LNCaP clone FGC (cell line): ENCODE measurements at regions not wholly inside any gene's neighbourhood (a gene's known extent, or its start where the extent isn't known, plus 50 kb on each side); places are given as distances from the start of the nearest gene placed in this dataset.
"Not testable (repeated sequence)": the region's sequence is repeated elsewhere in the genome, so short reads cannot be mapped to it uniquely, and the experiment has no call there.

ENCODE experiments used
- DNase-seq: peaks from one replicate; pipeline ENCODE4 v3.0.0-alpha.2; 2011; ENCODE audit warnings: low read depth
- H3K4me3 ChIP-seq: 2 replicates; pipeline ENCODE4 v1.5.1; 2011; ENCODE audit warnings: mild to moderate bottlenecking, low read depth, low read length, control low read depth
- TF ChIP-seq, protein P1 (sequence below): IDR thresholded peaks from 2 replicates; pipeline ENCODE4 v1.5.1; 2012; ENCODE audit warnings: mild to moderate bottlenecking; ENCODE audit not compliant: control insufficient read depth, insufficient read depth; ENCODE audit errors: extremely low read depth

- DNase-seq = no peak
- no peak overlapping the region for H3K4me3 ChIP-seq
- TF ChIP-seq, protein P1, sequence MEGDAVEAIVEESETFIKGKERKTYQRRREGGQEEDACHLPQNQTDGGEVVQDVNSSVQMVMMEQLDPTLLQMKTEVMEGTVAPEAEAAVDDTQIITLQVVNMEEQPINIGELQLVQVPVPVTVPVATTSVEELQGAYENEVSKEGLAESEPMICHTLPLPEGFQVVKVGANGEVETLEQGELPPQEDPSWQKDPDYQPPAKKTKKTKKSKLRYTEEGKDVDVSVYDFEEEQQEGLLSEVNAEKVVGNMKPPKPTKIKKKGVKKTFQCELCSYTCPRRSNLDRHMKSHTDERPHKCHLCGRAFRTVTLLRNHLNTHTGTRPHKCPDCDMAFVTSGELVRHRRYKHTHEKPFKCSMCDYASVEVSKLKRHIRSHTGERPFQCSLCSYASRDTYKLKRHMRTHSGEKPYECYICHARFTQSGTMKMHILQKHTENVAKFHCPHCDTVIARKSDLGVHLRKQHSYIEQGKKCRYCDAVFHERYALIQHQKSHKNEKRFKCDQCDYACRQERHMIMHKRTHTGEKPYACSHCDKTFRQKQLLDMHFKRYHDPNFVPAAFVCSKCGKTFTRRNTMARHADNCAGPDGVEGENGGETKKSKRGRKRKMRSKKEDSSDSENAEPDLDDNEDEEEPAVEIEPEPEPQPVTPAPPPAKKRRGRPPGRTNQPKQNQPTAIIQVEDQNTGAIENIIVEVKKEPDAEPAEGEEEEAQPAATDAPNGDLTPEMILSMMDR = no peak
Measured at GRCh38 chr10:33837736-33838135, 503.3 kb upstream of the NRP1 start.

DNA sequence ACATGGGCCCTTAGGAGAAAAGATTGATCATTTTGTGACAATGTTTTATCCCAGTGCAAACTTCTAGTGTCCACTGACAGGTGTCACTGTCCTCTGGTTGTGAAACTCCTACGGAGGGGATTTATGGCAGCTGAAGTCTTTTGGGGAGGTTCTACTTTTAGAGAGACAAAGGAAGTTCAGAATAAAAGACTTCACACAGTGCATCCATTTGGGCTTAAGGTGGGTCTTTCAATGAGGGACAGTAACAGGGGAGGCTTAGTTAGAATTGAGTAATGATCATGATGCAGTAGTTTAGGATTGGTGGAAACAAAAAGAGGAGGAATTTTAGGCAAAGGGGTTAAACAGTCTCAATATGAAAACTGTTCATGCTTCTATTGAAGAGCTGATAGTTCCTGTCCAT is 501.1 kb upstream of the NRP1 start:
- H3K4me3 ChIP-seq = no peak overlapping the region
- TF ChIP-seq, protein P1 = no peak
- DNase-seq = no peak

- DNase-seq = no peak
- TF ChIP-seq, protein P1 = no peak
- H3K4me3 ChIP-seq = no peak overlapping the region
Measured at GRCh38 chr10:33833566-33833965, 499.1 kb upstream of the NRP1 start.

GRCh38 chr10:33832124-33832787 is 497.8 kb upstream of the NRP1 start:
- TF ChIP-seq, protein P1 = no peak
- no peak overlapping the region for H3K4me3 ChIP-seq
- no peak for DNase-seq

- TF ChIP-seq, protein P1 = no peak
- no peak for DNase-seq
- H3K4me3 ChIP-seq = no peak overlapping the region
Measured at GRCh38 chr10:33831591-33831990, 497.1 kb upstream of the NRP1 start.

GRCh38 chr10:33829899-33830298 is 495.4 kb upstream of the NRP1 start:
- H3K4me3 ChIP-seq, DNase-seq: not testable (repeated sequence)

DNA sequence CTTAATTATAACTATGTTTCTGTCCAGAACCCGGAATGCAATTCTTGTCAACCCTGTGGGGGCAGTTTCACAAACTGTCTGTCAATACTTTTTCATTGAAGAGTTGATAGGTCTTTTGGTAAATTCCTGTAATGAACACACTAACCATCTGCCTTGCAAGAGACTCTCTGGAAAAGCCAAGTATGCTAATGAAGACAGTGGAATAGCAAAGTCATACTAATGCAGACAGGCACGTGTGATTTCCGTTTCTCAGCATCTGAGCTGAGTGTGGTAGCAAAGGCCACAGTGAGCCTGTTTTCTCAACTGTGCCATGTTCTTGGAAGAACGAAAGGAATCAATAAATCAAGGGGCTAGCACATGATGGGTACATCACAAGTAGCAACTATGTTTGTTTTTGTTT is 494.1 kb upstream of the NRP1 start:
- no peak overlapping the region for H3K4me3 ChIP-seq
- TF ChIP-seq, protein P1 = no peak
- no peak for DNase-seq
